ENCODE measurements at regions not wholly inside any gene's neighbourhood (a gene's known extent, or its start where the extent isn't known, plus 50 kb on each side); places are given as distances from the start of the nearest gene placed in this dataset.

DNA sequence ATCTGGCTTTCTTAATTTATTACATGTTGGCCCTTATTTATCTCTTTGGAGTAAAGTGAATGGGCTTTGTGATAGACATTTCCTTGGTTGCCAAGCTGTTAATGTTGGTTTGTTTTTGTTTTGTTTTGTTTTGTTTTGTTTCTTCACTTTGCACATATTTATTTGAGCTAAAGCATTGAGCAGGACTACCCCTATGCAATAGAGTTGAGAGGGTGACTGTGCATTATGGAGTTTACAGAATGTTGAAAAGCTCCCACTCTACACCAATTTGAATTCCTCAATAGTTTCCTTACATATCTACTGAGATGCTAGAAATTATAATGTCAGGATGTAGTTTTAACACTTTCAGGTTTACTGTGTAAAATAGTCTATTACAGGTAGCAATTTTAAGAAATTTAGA, 462.8 kb upstream of the CBLB start:
- Histone ChIP-seq H3K9ac (ENCODE audit: low read depth, low read length) (no peak overlapping the region), H3K4me1 (ENCODE audit: control insufficient read depth, insufficient read depth, low read length) (no peaks in the 10 kb centered on the region), H3K27me3 (ENCODE audit: control insufficient read depth, insufficient read depth, low read length) (no peaks in the 10 kb centered on the region), H3K4me3 (ENCODE audit: low read depth, low read length) (no peak overlapping the region), H3K9me3 (ENCODE audit: control insufficient read depth, insufficient read depth, low read length) (no peaks in the 10 kb centered on the region), H3K36me3 (ENCODE audit: control insufficient read depth, insufficient read depth, low read length) (no peaks in the 10 kb centered on the region)

DNA sequence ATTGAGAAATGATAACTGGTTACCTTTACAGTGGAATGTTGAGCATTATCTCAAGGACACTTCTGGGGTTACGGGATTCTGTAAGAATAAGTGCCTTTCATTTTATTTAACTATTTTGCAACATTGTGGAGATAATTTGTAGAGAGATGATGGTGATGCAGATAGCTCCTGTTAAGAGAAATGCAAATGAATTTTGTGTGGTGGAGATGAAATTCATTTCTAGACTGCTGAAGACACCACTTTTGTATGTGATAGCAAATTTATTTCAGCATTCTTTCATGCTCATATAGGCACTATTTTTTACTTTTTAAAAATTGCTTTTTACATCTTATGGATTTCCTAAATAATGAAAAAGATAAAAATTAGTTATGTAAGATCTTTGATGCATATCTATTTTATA, 463.3 kb upstream of the CBLB start:
- H3K27me3 ChIP-seq (ENCODE audit: control insufficient read depth, insufficient read depth, low read length), result no peaks in the 10 kb centered on the region
- no peaks in the 10 kb centered on the region for H3K36me3 ChIP-seq (ENCODE audit: control insufficient read depth, insufficient read depth, low read length)
- H3K9ac ChIP-seq (ENCODE audit: low read depth, low read length), result no peak overlapping the region
- H3K4me3 ChIP-seq (ENCODE audit: low read depth, low read length), result no peak overlapping the region
- no peaks in the 10 kb centered on the region for H3K9me3 ChIP-seq (ENCODE audit: control insufficient read depth, insufficient read depth, low read length)
- no peaks in the 10 kb centered on the region for H3K4me1 ChIP-seq (ENCODE audit: control insufficient read depth, insufficient read depth, low read length)

- Histone ChIP-seq H3K9me3 (ENCODE audit: control insufficient read depth, insufficient read depth, low read length) (no peaks in the 10 kb centered on the region), H3K4me1 (ENCODE audit: control insufficient read depth, insufficient read depth, low read length) (no peaks in the 10 kb centered on the region), H3K36me3 (ENCODE audit: control insufficient read depth, insufficient read depth, low read length) (no peaks in the 10 kb centered on the region), H3K9ac (ENCODE audit: low read depth, low read length) (no peak overlapping the region), H3K27me3 (ENCODE audit: control insufficient read depth, insufficient read depth, low read length) (no peaks in the 10 kb centered on the region), H3K4me3 (ENCODE audit: low read depth, low read length) (no peak overlapping the region)
These were observed 464.1 kb upstream of the CBLB start for GRCh38 chr3:106332884-106333283.

GRCh38 chr3:106333911-106334618, 465.3 kb upstream of the CBLB start:
- Histone ChIP-seq H3K9ac (ENCODE audit: low read depth, low read length) (no peak overlapping the region), H3K4me1 (ENCODE audit: control insufficient read depth, insufficient read depth, low read length) (no peaks in the 10 kb centered on the region), H3K4me3 (ENCODE audit: low read depth, low read length) (no peak overlapping the region), H3K9me3 (ENCODE audit: control insufficient read depth, insufficient read depth, low read length) (no peaks in the 10 kb centered on the region), H3K27me3 (ENCODE audit: control insufficient read depth, insufficient read depth, low read length) (no peaks in the 10 kb centered on the region), H3K36me3 (ENCODE audit: control insufficient read depth, insufficient read depth, low read length) (no peaks in the 10 kb centered on the region)

- Histone ChIP-seq H3K4me1 (ENCODE audit: control insufficient read depth, insufficient read depth, low read length) (no peaks in the 10 kb centered on the region), H3K27me3 (ENCODE audit: control insufficient read depth, insufficient read depth, low read length) (no peaks in the 10 kb centered on the region), H3K36me3 (ENCODE audit: control insufficient read depth, insufficient read depth, low read length) (no peaks in the 10 kb centered on the region), H3K4me3 (ENCODE audit: low read depth, low read length) (no peak overlapping the region), H3K9me3 (ENCODE audit: control insufficient read depth, insufficient read depth, low read length) (no peaks in the 10 kb centered on the region), H3K9ac (ENCODE audit: low read depth, low read length) (no peak overlapping the region)
These were observed 467.8 kb upstream of the CBLB start for GRCh38 chr3:106336619-106337018.

- Histone ChIP-seq H3K4me1 (ENCODE audit: control insufficient read depth, insufficient read depth, low read length) (no peaks in the 10 kb centered on the region), H3K36me3 (ENCODE audit: control insufficient read depth, insufficient read depth, low read length) (no peaks in the 10 kb centered on the region), H3K9me3 (ENCODE audit: control insufficient read depth, insufficient read depth, low read length) (no peaks in the 10 kb centered on the region), H3K27me3 (ENCODE audit: control insufficient read depth, insufficient read depth, low read length) (no peaks in the 10 kb centered on the region), H3K4me3 (ENCODE audit: low read depth, low read length) (no peak overlapping the region), H3K9ac (ENCODE audit: low read depth, low read length) (no peak overlapping the region)
These were observed 468.3 kb upstream of the CBLB start for GRCh38 chr3:106337116-106337515.

- no peaks in the 10 kb centered on the region for H3K9me3 ChIP-seq (ENCODE audit: control insufficient read depth, insufficient read depth, low read length)
- H3K4me3 ChIP-seq (ENCODE audit: low read depth, low read length), result no peak overlapping the region
- H3K9ac ChIP-seq (ENCODE audit: low read depth, low read length), result no peak overlapping the region
- H3K4me1 ChIP-seq (ENCODE audit: control insufficient read depth, insufficient read depth, low read length), result no peaks in the 10 kb centered on the region
- no peaks in the 10 kb centered on the region for H3K36me3 ChIP-seq (ENCODE audit: control insufficient read depth, insufficient read depth, low read length)
- H3K27me3 ChIP-seq (ENCODE audit: control insufficient read depth, insufficient read depth, low read length), result no peaks in the 10 kb centered on the region
These were observed 469.9 kb upstream of the CBLB start for GRCh38 chr3:106338582-106339214.

DNA sequence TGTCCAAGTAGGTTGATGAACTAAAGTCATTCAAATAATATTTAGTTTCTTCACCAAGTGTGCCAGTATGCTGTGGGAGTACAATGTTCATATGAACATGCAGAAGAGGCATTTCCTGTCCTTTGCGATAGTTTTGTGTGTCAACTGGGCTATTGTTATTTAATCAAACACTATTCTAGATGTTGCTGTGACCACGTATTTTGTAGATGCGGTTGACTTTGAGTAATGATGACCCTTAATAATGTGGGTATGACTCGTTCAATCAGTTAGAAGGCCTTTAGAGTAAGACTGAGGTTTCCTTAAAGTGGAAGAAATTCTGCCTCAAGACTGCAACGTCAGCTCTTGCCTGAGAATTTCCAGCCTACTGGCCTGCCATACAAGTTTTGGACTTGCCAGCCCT, 470.7 kb upstream of the CBLB start:
- Histone ChIP-seq H3K4me1 (ENCODE audit: control insufficient read depth, insufficient read depth, low read length) (no peaks in the 10 kb centered on the region), H3K36me3 (ENCODE audit: control insufficient read depth, insufficient read depth, low read length) (no peaks in the 10 kb centered on the region)

GRCh38 chr3:106341087-106341486, 472.3 kb upstream of the CBLB start:
- Histone ChIP-seq H3K4me1 (ENCODE audit: control insufficient read depth, insufficient read depth, low read length) (no peaks in the 10 kb centered on the region), H3K36me3 (ENCODE audit: control insufficient read depth, insufficient read depth, low read length) (no peaks in the 10 kb centered on the region), H3K9ac (ENCODE audit: low read depth, low read length) (no peak overlapping the region), H3K27me3 (ENCODE audit: control insufficient read depth, insufficient read depth, low read length) (no peaks in the 10 kb centered on the region), H3K4me3 (ENCODE audit: low read depth, low read length) (no peak overlapping the region), H3K9me3 (ENCODE audit: control insufficient read depth, insufficient read depth, low read length) (no peaks in the 10 kb centered on the region)

More for the DNA sequence above, 470.7 kb upstream of the CBLB start:
- Histone ChIP-seq H3K9me3 (ENCODE audit: control insufficient read depth, insufficient read depth, low read length) (no peaks in the 10 kb centered on the region), H3K27me3 (ENCODE audit: control insufficient read depth, insufficient read depth, low read length) (no peaks in the 10 kb centered on the region), H3K9ac (ENCODE audit: low read depth, low read length) (no peak overlapping the region), H3K4me3 (ENCODE audit: low read depth, low read length) (no peak overlapping the region)

- Histone ChIP-seq H3K4me1 (ENCODE audit: control insufficient read depth, insufficient read depth, low read length) (no peaks in the 10 kb centered on the region), H3K4me3 (ENCODE audit: low read depth, low read length) (no peak overlapping the region), H3K9me3 (ENCODE audit: control insufficient read depth, insufficient read depth, low read length) (no peaks in the 10 kb centered on the region), H3K27me3 (ENCODE audit: control insufficient read depth, insufficient read depth, low read length) (no peaks in the 10 kb centered on the region), H3K9ac (ENCODE audit: low read depth, low read length) (no peak overlapping the region), H3K36me3 (ENCODE audit: control insufficient read depth, insufficient read depth, low read length) (no peaks in the 10 kb centered on the region)
These were observed 472.9 kb upstream of the CBLB start for GRCh38 chr3:106341586-106342162.

- Histone ChIP-seq H3K9ac (ENCODE audit: low read depth, low read length) (no peak overlapping the region), H3K9me3 (ENCODE audit: control insufficient read depth, insufficient read depth, low read length) (no peaks in the 10 kb centered on the region), H3K27me3 (ENCODE audit: control insufficient read depth, insufficient read depth, low read length) (no peaks in the 10 kb centered on the region), H3K36me3 (ENCODE audit: control insufficient read depth, insufficient read depth, low read length) (no peaks in the 10 kb centered on the region), H3K4me1 (ENCODE audit: control insufficient read depth, insufficient read depth, low read length) (no peaks in the 10 kb centered on the region), H3K4me3 (ENCODE audit: low read depth, low read length) (no peak overlapping the region)
These were observed 473.6 kb upstream of the CBLB start for GRCh38 chr3:106342386-106342785.

GRCh38 chr3:106343811-106344210, 475.0 kb upstream of the CBLB start:
- no peak overlapping the region for H3K9ac ChIP-seq (ENCODE audit: low read depth, low read length)
- H3K9me3 ChIP-seq (ENCODE audit: control insufficient read depth, insufficient read depth, low read length), result no peaks in the 10 kb centered on the region
- H3K4me1 ChIP-seq (ENCODE audit: control insufficient read depth, insufficient read depth, low read length), result no peaks in the 10 kb centered on the region
- H3K27me3 ChIP-seq (ENCODE audit: control insufficient read depth, insufficient read depth, low read length), result no peaks in the 10 kb centered on the region
- no peaks in the 10 kb centered on the region for H3K36me3 ChIP-seq (ENCODE audit: control insufficient read depth, insufficient read depth, low read length)
- no peak overlapping the region for H3K4me3 ChIP-seq (ENCODE audit: low read depth, low read length)

Data from iPS-15b (cell line).